GM12872 (cell line): ENCODE measurements at regions not wholly inside any gene's neighbourhood (a gene's known extent, or its start where the extent isn't known, plus 50 kb on each side); places are given as distances from the start of the nearest gene placed in this dataset.

ENCODE experiments used
- CTCF ChIP-seq: IDR thresholded peaks from 3 replicates; pipeline ENCODE4 v1.5.1; 2011; ENCODE audit warnings: low read depth, mild to moderate bottlenecking, low read length, moderate library complexity; ENCODE audit not compliant: insufficient read depth

- no peak for TF ChIP-seq CTCF
These were observed 572.9 kb upstream of the ZFP42 start for GRCh38 chr4:187422655-187423054.

GRCh38 chr4:187424636-187425035, 570.9 kb upstream of the ZFP42 start:
- no peak for TF ChIP-seq CTCF

- no peak for TF ChIP-seq CTCF
These were observed 569.1 kb upstream of the ZFP42 start for GRCh38 chr4:187426511-187426910.

GRCh38 chr4:187432310-187432709, 563.3 kb upstream of the ZFP42 start:
- no peak for TF ChIP-seq CTCF

DNA sequence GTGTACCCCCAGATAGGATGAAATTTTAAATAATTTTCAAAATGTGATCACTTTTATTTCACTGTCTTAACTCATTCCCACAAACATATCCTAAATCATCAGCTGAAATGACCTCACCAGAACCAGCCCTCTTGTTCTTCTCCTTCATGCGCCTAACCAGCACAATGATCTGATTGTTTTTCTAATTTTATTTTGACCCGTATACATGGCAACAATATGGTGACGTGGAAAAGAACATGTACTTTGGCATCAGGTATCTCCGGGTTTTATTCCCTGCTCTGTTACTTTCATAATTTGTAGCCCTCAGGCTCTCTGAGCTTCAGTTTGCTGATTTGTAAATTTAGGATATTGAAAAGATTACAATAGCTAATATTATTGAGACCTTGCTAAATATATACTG, 562.4 kb upstream of the ZFP42 start:
- TF ChIP-seq CTCF = no peak

- TF ChIP-seq CTCF = no peak
These were observed 559.3 kb upstream of the ZFP42 start for GRCh38 chr4:187436251-187436650.

DNA sequence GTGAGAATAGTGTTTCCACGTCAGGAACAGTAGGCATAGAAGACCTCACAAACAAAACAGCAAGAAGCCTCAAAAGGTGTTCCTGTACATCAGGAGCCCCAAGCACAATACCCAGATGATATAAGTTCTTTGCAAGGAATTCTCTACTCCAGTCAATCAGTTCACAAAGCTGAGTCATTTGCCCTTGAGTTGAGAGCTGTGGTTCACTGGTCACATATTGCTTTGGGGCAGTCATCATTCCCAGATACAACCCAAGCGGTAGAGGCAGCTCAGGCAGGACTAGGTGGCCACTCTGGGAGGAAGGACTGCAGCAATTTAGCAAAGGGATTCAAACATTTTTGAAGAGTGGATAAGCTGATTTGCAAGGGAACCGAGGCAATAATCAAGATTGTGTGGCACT, 551.5 kb upstream of the ZFP42 start:
- no peak for TF ChIP-seq CTCF

GRCh38 chr4:187449702-187450101, 545.9 kb upstream of the ZFP42 start:
- TF ChIP-seq CTCF = no peak
